ENCODE measurements at regions not wholly inside any gene's neighbourhood (a gene's known extent, or its start where the extent isn't known, plus 50 kb on each side); places are given as distances from the start of the nearest gene placed in this dataset.

DNA sequence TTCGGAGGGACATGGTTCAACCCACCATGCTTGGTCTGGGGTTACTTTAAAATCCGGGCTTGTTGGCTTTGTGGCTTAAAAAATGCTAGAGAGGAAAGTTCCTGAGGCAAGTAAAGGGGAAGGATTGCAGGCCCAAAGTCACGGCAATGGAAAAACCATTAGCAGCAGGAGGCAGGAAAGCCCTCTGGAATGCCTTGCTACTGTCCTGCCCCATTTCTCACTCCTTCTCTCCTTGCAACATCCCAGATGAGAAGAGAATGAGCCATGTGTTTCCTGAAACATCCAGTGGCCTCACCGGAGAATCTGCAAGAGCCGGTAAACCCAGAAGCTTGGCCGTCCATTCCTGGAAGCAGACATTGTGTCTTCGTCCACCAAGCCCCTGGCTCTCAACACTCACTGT is 97.4 kb upstream of the LCLAT1 start:
- WGBS (ENCODE audit: extremely low coverage, insufficient coverage, insufficient read length) = no CpG with 5 or more reads among the region's 7 CpGs
- H3K79me2 ChIP-seq (ENCODE audit: control insufficient read depth, insufficient read depth, low read length, poor library complexity) = no peaks in the 10 kb centered on the region
- H3K18ac ChIP-seq (ENCODE audit: low read length) = no peak overlapping the region
- H2BK12ac ChIP-seq (ENCODE audit: low read length) = no peak overlapping the region
- no peak overlapping the region for H3K23ac ChIP-seq (ENCODE audit: low read length)
- H3K79me1 ChIP-seq (ENCODE audit: low read length) = no peaks in the 10 kb centered on the region
- peaks cover 2% of the 10 kb centered on the region for H3K9me3 ChIP-seq (ENCODE audit: insufficient read depth, low read depth, low read length)
- no peak overlapping the region for H3K4me3 ChIP-seq (ENCODE audit: low read depth, low read length)
- H2BK120ac ChIP-seq (ENCODE audit: insufficient read depth, low read length, poor library complexity) = no peak overlapping the region
- H3K4me1 ChIP-seq (ENCODE audit: control insufficient read depth in 1 of 2, insufficient read depth in 2 of 2, low read length in 2 of 2) = no peaks in the 10 kb centered on the region
- H2AK5ac ChIP-seq (ENCODE audit: low read length) = no peak overlapping the region
- H4K12ac ChIP-seq (ENCODE audit: low read depth, low read length) = no peak overlapping the region
- no peak overlapping the region for H3K9ac ChIP-seq (ENCODE audit: low read length)
- H2BK5ac ChIP-seq (ENCODE audit: low read depth, low read length, poor library complexity) = no peak overlapping the region
- no peak overlapping the region for H3K4me2 ChIP-seq (ENCODE audit: low read length)
- no peak overlapping the region for H3K27ac ChIP-seq (ENCODE audit: low read depth, low read length)
- H3K36me3 ChIP-seq (ENCODE audit: control insufficient read depth in 1 of 2, insufficient read depth in 2 of 2, low read length in 2 of 2) = no peaks in the 10 kb centered on the region
- no peak overlapping the region for H3K14ac ChIP-seq (ENCODE audit: low read length)
- H2AFZ ChIP-seq (ENCODE audit: insufficient read depth, low read length, poor library complexity) = no peak overlapping the region
- DNase-seq = no peak
- no peak overlapping the region for H4K8ac ChIP-seq (ENCODE audit: low read depth, low read length)
- H3K4ac ChIP-seq (ENCODE audit: low read depth, low read length) = no peak overlapping the region
- H4K91ac ChIP-seq (ENCODE audit: low read depth, low read length) = no peak overlapping the region
- H3K27me3 ChIP-seq (ENCODE audit: insufficient read depth, low read length) = no peaks in the 10 kb centered on the region

GRCh38 chr2:30351116-30351515 is 95.9 kb upstream of the LCLAT1 start:
- no peak overlapping the region for H3K4ac ChIP-seq (ENCODE audit: low read depth, low read length)
- DNase-seq = no peak
- H3K9me3 ChIP-seq (ENCODE audit: insufficient read depth, low read depth, low read length) = peaks cover 3% of the 10 kb centered on the region
- no peaks in the 10 kb centered on the region for H3K4me1 ChIP-seq (ENCODE audit: control insufficient read depth in 1 of 2, insufficient read depth in 2 of 2, low read length in 2 of 2)
- H3K36me3 ChIP-seq (ENCODE audit: control insufficient read depth in 1 of 2, insufficient read depth in 2 of 2, low read length in 2 of 2) = no peaks in the 10 kb centered on the region
- no peak overlapping the region for H4K8ac ChIP-seq (ENCODE audit: low read depth, low read length)
- H2AFZ ChIP-seq (ENCODE audit: insufficient read depth, low read length, poor library complexity) = no peak overlapping the region
- no peak overlapping the region for H2BK120ac ChIP-seq (ENCODE audit: insufficient read depth, low read length, poor library complexity)
- no peak overlapping the region for H2AK5ac ChIP-seq (ENCODE audit: low read length)
- no peaks in the 10 kb centered on the region for H3K79me2 ChIP-seq (ENCODE audit: control insufficient read depth, insufficient read depth, low read length, poor library complexity)
- H4K12ac ChIP-seq (ENCODE audit: low read depth, low read length) = no peak overlapping the region
- H2BK5ac ChIP-seq (ENCODE audit: low read depth, low read length, poor library complexity) = no peak overlapping the region
- H3K27ac ChIP-seq (ENCODE audit: low read depth, low read length) = no peak overlapping the region
- no peak overlapping the region for H3K23ac ChIP-seq (ENCODE audit: low read length)
- no peak overlapping the region for H3K9ac ChIP-seq (ENCODE audit: low read length)
- no peak overlapping the region for H3K14ac ChIP-seq (ENCODE audit: low read length)
- no peak overlapping the region for H2BK12ac ChIP-seq (ENCODE audit: low read length)
- H3K18ac ChIP-seq (ENCODE audit: low read length) = no peak overlapping the region
- no peak overlapping the region for H3K4me3 ChIP-seq (ENCODE audit: low read depth, low read length)
- no peak overlapping the region for H4K91ac ChIP-seq (ENCODE audit: low read depth, low read length)
- WGBS (ENCODE audit: extremely low coverage, insufficient coverage, insufficient read length) = no CpG with 5 or more reads among the region's 9 CpGs
- H3K27me3 ChIP-seq (ENCODE audit: insufficient read depth, low read length) = no peaks in the 10 kb centered on the region
- no peak overlapping the region for H3K4me2 ChIP-seq (ENCODE audit: low read length)
- H3K79me1 ChIP-seq (ENCODE audit: low read length) = no peaks in the 10 kb centered on the region

DNA sequence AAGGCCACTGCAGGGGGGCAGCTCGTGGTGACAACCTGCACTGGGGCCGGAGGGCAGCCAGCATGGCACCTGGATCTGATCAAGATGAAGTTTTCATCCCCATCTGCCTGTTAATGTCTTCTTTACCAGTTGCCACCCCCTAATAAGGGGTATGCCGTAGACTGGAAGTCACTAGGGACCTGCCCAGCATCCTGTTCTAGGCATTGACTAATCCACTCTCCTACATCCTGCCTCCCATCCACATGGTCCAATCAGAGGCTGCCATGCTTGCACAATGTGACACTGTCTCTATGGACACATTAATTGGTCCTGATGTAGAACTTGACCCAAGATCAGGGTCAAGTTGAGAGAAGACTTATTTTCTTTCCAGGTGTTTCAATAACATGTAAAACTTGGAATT is 95.1 kb upstream of the LCLAT1 start:
- H3K23ac ChIP-seq (ENCODE audit: low read length) = no peak overlapping the region
- DNase-seq = no peak
- no peak overlapping the region for H3K4me3 ChIP-seq (ENCODE audit: low read depth, low read length)
- no peak overlapping the region for H4K12ac ChIP-seq (ENCODE audit: low read depth, low read length)
- H3K9ac ChIP-seq (ENCODE audit: low read length) = no peak overlapping the region
- H3K79me2 ChIP-seq (ENCODE audit: control insufficient read depth, insufficient read depth, low read length, poor library complexity) = no peaks in the 10 kb centered on the region
- H3K4me1 ChIP-seq (ENCODE audit: control insufficient read depth in 1 of 2, insufficient read depth in 2 of 2, low read length in 2 of 2) = no peaks in the 10 kb centered on the region
- H2AK5ac ChIP-seq (ENCODE audit: low read length) = no peak overlapping the region
- no peaks in the 10 kb centered on the region for H3K27me3 ChIP-seq (ENCODE audit: insufficient read depth, low read length)
- H2BK12ac ChIP-seq (ENCODE audit: low read length) = no peak overlapping the region
- no peak overlapping the region for H3K27ac ChIP-seq (ENCODE audit: low read depth, low read length)
- peaks cover 3% of the 10 kb centered on the region for H3K9me3 ChIP-seq (ENCODE audit: insufficient read depth, low read depth, low read length)
- no peak overlapping the region for H2BK120ac ChIP-seq (ENCODE audit: insufficient read depth, low read length, poor library complexity)
- H3K18ac ChIP-seq (ENCODE audit: low read length) = no peak overlapping the region
- H3K4me2 ChIP-seq (ENCODE audit: low read length) = no peak overlapping the region
- H3K79me1 ChIP-seq (ENCODE audit: low read length) = no peaks in the 10 kb centered on the region
- no peak overlapping the region for H2AFZ ChIP-seq (ENCODE audit: insufficient read depth, low read length, poor library complexity)
- H3K36me3 ChIP-seq (ENCODE audit: control insufficient read depth in 1 of 2, insufficient read depth in 2 of 2, low read length in 2 of 2) = no peaks in the 10 kb centered on the region
- H2BK5ac ChIP-seq (ENCODE audit: low read depth, low read length, poor library complexity) = no peak overlapping the region
- WGBS (ENCODE audit: extremely low coverage, insufficient coverage, insufficient read length) = no CpG with 5 or more reads among the region's 3 CpGs
- H4K91ac ChIP-seq (ENCODE audit: low read depth, low read length) = no peak overlapping the region
- no peak overlapping the region for H3K4ac ChIP-seq (ENCODE audit: low read depth, low read length)
- no peak overlapping the region for H4K8ac ChIP-seq (ENCODE audit: low read depth, low read length)
- H3K14ac ChIP-seq (ENCODE audit: low read length) = no peak overlapping the region

DNA sequence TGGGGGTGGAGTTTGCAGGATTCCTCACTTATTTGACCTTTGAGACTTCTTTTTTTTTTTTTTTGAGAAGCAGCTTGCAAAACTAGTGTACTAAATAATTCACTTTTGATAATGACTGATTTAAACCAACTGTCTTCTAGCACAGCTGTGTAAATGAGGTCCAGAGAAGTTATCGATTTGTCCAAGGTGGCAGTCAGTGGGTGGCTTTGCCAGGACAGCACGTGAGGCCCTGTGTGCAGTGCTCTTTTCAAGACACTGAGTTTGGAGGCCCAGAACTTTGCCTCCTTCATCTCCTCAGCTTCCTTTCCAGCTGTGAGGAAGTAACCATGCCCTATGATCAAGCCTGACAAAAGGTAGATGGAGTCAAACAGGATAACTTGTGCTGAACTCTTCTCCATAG is 92.9 kb upstream of the LCLAT1 start:
- WGBS (ENCODE audit: extremely low coverage, insufficient coverage, insufficient read length) = no CpG with 5 or more reads among the region's 2 CpGs
- no peak overlapping the region for H3K27ac ChIP-seq (ENCODE audit: low read depth, low read length)
- no peak for DNase-seq

More for the DNA sequence above, 92.9 kb upstream of the LCLAT1 start:
- Histone ChIP-seq H3K9ac (ENCODE audit: low read length) (no peak overlapping the region), H2BK120ac (ENCODE audit: insufficient read depth, low read length, poor library complexity) (no peak overlapping the region), H3K23ac (ENCODE audit: low read length) (no peak overlapping the region), H3K79me2 (ENCODE audit: control insufficient read depth, insufficient read depth, low read length, poor library complexity) (no peaks in the 10 kb centered on the region), H3K36me3 (ENCODE audit: control insufficient read depth in 1 of 2, insufficient read depth in 2 of 2, low read length in 2 of 2) (no peaks in the 10 kb centered on the region), H2BK5ac (ENCODE audit: low read depth, low read length, poor library complexity) (no peak overlapping the region), H2BK12ac (ENCODE audit: low read length) (no peak overlapping the region), H2AK5ac (ENCODE audit: low read length) (no peak overlapping the region), H3K18ac (ENCODE audit: low read length) (no peak overlapping the region), H3K4ac (ENCODE audit: low read depth, low read length) (no peak overlapping the region), H2AFZ (ENCODE audit: insufficient read depth, low read length, poor library complexity) (no peak overlapping the region), H4K8ac (ENCODE audit: low read depth, low read length) (no peak overlapping the region), H3K27me3 (ENCODE audit: insufficient read depth, low read length) (no peaks in the 10 kb centered on the region), H4K12ac (ENCODE audit: low read depth, low read length) (no peak overlapping the region), H3K14ac (ENCODE audit: low read length) (no peak overlapping the region), H3K4me2 (ENCODE audit: low read length) (no peak overlapping the region), H3K4me1 (ENCODE audit: control insufficient read depth in 1 of 2, insufficient read depth in 2 of 2, low read length in 2 of 2) (no peaks in the 10 kb centered on the region), H4K91ac (ENCODE audit: low read depth, low read length) (no peak overlapping the region), H3K4me3 (ENCODE audit: low read depth, low read length) (no peak overlapping the region), H3K79me1 (ENCODE audit: low read length) (no peaks in the 10 kb centered on the region), H3K9me3 (ENCODE audit: insufficient read depth, low read depth, low read length) (peaks cover 1% of the 10 kb centered on the region)

Data from trophoblast cell (in vitro differentiated cells and primary cell).